ENCODE measurements at regions not wholly inside any gene's neighbourhood (a gene's known extent, or its start where the extent isn't known, plus 50 kb on each side); places are given as distances from the start of the nearest gene placed in this dataset.
"Not testable (repeated sequence)": the region's sequence is repeated elsewhere in the genome, so short reads cannot be mapped to it uniquely, and the experiment has no call there.

DNA sequence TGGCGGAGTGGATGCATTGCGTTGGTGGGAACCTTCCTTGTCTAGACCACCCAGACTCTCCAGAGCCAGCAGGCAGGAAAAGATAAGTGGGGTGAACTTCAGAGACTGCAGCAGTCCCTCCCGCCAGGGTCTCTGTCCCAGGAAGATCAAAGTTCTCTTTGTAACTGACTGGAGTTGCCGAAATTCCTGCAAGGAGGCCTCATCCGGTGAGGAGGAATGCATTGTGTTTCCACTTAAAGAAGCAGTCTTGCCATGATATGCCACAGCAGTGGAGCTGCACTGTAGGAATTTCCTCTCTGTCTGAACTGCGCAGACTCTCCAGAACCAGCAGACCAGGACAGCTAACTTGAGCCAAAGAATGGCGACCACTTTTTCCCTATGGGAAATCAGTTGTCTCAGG lies 1190.4 kb downstream of the TECRL start:
- no peaks in the 10 kb centered on the region for H3K36me3 Mint-ChIP-seq (ENCODE audit: low read depth)
- peaks cover 7% of the 10 kb centered on the region for H3K4me1 Mint-ChIP-seq
- TF ChIP-seq, protein P1, sequence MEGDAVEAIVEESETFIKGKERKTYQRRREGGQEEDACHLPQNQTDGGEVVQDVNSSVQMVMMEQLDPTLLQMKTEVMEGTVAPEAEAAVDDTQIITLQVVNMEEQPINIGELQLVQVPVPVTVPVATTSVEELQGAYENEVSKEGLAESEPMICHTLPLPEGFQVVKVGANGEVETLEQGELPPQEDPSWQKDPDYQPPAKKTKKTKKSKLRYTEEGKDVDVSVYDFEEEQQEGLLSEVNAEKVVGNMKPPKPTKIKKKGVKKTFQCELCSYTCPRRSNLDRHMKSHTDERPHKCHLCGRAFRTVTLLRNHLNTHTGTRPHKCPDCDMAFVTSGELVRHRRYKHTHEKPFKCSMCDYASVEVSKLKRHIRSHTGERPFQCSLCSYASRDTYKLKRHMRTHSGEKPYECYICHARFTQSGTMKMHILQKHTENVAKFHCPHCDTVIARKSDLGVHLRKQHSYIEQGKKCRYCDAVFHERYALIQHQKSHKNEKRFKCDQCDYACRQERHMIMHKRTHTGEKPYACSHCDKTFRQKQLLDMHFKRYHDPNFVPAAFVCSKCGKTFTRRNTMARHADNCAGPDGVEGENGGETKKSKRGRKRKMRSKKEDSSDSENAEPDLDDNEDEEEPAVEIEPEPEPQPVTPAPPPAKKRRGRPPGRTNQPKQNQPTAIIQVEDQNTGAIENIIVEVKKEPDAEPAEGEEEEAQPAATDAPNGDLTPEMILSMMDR (conservative IDR thresholded peaks at IDR 0.05) = no peak
- H3K9me3 Mint-ChIP-seq = peaks cover 14% of the 10 kb centered on the region
- no peak overlapping the region for H3K27ac Mint-ChIP-seq (ENCODE audit: unreplicated experiment)
- DNase-seq (ENCODE audit: low read depth, low spot score) = no peak
- H3K4me3 Mint-ChIP-seq = no peak overlapping the region
- H3K27me3 Mint-ChIP-seq (ENCODE audit: low read depth) = no peaks in the 10 kb centered on the region

DNA sequence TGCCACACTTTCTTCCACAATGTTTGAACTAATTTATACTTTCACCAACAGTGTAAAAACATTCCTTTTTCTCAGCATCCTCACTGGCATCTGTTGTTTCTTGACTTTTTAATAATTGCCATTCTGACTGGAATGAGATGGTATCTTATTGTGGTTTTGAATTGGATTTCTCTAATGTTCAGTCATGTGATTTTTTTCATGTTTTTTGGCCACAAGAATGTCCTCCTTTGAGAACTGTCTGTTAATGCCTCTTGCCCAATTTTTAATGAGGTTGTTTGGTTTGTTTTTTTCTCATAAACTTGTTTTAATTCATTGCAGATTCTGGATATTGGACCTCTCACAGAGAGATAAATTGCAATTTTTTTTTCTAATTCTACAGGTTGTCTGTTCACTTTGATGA lies 1195.2 kb downstream of the TECRL start:
- peaks cover 7% of the 10 kb centered on the region for H3K4me1 Mint-ChIP-seq
- DNase-seq (ENCODE audit: low read depth, low spot score) = no peak
- H3K9me3 Mint-ChIP-seq = peaks cover 24% of the 10 kb centered on the region
- H3K27me3 Mint-ChIP-seq (ENCODE audit: low read depth) = no peaks in the 10 kb centered on the region
- H3K36me3 Mint-ChIP-seq (ENCODE audit: low read depth) = no peaks in the 10 kb centered on the region
- H3K4me3 Mint-ChIP-seq = no peak overlapping the region
- TF ChIP-seq, protein P1 (conservative IDR thresholded peaks at IDR 0.05) = no peak
- no peak overlapping the region for H3K27ac Mint-ChIP-seq (ENCODE audit: unreplicated experiment)

DNA sequence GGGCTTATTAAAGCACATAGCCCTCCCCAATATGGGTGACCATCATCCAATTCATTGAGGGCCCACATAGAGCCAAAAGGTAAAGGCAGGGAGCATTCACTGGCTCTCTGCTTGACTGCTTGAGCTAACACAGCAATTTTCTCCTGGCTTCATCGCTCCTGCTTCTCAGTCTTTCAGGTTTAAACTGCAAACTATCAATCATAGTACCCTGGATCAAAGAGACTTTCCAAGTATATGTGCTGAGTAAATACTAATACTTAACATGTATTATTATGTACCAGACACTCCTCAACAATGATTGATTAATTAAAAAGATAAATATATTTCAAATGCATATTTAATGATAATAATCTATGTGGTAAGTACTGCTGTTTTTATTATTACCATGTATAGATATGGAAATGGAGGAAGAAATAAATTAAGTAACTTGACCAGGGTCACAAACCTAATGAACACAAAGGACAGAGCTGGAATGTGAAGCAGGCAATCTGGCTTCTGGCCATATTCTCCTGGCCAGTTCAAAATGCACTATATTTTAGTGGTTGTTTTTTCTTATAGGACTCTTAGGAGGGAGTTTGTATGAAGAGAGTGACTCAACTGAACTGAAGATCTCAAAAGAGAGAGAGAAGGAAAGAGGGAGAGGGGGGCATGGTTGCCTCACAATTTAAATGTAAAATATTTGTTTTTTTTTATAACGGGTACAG lies 1197.3 kb downstream of the TECRL start:
- no peaks in the 10 kb centered on the region for H3K27me3 Mint-ChIP-seq (ENCODE audit: low read depth)
- H3K36me3 Mint-ChIP-seq (ENCODE audit: low read depth) = no peaks in the 10 kb centered on the region
- H3K27ac Mint-ChIP-seq (ENCODE audit: unreplicated experiment) = no peak overlapping the region
- no peak for DNase-seq (ENCODE audit: low read depth, low spot score)
- no peaks in the 10 kb centered on the region for H3K4me1 Mint-ChIP-seq
- peaks cover 25% of the 10 kb centered on the region for H3K9me3 Mint-ChIP-seq
- H3K4me3 Mint-ChIP-seq = no peak overlapping the region
- TF ChIP-seq, protein P1 (conservative IDR thresholded peaks at IDR 0.05) = no peak

DNA sequence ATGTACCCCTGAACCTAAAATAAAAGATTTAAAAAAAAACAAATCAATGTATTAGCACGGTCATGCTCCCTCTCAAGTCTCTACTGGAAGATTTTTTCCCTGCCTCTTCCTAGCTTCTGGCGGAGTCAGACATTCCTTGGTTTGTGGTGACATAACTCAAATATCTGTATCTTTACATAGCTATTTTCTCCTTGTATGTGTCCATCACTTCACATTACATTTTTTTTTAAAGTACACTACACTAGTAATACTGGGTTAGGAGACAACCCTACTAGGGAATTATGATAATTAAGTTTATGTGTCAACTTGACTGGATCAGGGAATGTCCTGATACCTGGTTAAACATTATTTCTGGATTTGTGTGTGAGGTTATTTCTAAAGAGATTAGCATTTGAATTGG lies 1197.9 kb downstream of the TECRL start:
- Mint-ChIP-seq H3K27me3 (ENCODE audit: low read depth) (no peaks in the 10 kb centered on the region), H3K4me1 (no peaks in the 10 kb centered on the region), H3K4me3 (no peak overlapping the region), H3K36me3 (ENCODE audit: low read depth) (no peaks in the 10 kb centered on the region), H3K27ac (ENCODE audit: unreplicated experiment) (no peak overlapping the region), H3K9me3 (peaks cover 23% of the 10 kb centered on the region)
- DNase-seq (ENCODE audit: low read depth, low spot score) = no peak
- TF ChIP-seq, protein P1 (conservative IDR thresholded peaks at IDR 0.05) = no peak

DNA sequence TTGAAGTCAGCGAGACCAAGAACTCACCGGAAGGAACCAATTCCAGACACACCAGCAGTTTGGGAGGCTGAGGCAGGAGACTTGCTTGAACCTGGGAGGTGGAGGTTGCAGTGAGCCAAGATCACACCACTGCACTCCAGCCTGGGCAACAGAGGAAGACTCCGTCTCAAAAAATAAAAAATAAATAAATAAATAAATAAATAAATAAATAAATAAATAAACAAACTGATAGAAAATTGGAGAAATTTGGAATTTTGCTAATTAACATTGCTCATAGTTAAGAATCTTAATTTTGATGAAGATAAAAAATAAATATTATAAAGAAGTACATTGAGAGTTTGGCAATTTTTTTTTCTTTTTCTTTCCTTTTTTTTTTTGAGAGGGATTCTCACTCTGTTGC lies 1216.2 kb downstream of the TECRL start:
- H3K4me3 Mint-ChIP-seq; H3K9me3 Mint-ChIP-seq; H3K27ac Mint-ChIP-seq (ENCODE audit: unreplicated experiment); H3K27me3 Mint-ChIP-seq (ENCODE audit: low read depth); H3K36me3 Mint-ChIP-seq (ENCODE audit: low read depth); DNase-seq (ENCODE audit: low read depth, low spot score); H3K4me1 Mint-ChIP-seq: not testable (repeated sequence)

DNA sequence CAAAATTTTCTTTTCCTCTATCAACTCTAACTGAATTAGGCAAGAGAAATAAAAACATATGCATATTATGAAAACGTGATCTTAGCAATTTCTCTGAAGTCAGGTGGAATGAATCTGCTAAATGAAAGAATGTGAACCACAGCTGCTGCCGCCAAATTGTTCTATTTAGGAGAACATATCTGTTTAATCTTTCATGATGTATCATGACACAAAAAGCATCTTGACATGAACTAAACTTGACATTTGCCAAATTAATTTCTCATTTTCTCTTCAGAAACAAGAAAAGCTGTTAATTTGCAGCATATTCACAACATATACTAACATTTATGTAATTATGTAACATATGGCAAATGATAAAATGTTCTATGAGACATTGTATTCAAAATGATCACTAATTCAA lies 1237.9 kb downstream of the TECRL start:
- H3K36me3 Mint-ChIP-seq (ENCODE audit: low read depth) = no peaks in the 10 kb centered on the region
- DNase-seq (ENCODE audit: low read depth, low spot score) = no peak
- no peak overlapping the region for H3K27ac Mint-ChIP-seq (ENCODE audit: unreplicated experiment)
- H3K27me3 Mint-ChIP-seq (ENCODE audit: low read depth) = no peaks in the 10 kb centered on the region
- no peak overlapping the region for H3K4me3 Mint-ChIP-seq
- TF ChIP-seq, protein P1 (conservative IDR thresholded peaks at IDR 0.05) = no peak
- H3K9me3 Mint-ChIP-seq = no peaks in the 10 kb centered on the region
- H3K4me1 Mint-ChIP-seq = no peaks in the 10 kb centered on the region

All from neural crest cell (in vitro differentiated cells).